ENCODE measurements at regions not wholly inside any gene's neighbourhood (a gene's known extent, or its start where the extent isn't known, plus 50 kb on each side); places are given as distances from the start of the nearest gene placed in this dataset.

DNA sequence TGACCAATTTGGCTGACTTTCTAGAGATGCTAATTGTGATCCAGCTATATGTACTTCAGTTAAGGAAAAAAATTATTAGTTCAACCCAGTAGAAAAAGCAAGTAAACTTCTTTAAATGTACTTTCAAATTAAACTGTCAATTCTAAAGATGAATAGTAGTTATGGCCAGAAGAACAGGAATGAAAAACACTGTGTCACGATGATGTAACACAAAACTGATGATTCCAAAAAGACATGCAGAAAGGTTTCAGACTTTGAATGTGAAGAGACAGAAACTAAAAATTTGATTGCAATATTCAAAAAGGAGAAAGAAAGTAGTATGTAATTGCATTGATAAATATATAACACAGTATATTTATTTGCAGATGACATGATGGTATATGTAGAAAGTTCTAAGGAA, 127.3 kb upstream of the NR4A3 start:
- Histone ChIP-seq H3K56ac (replicated peaks; ENCODE audit: insufficient read length, low read depth, low read length) (no peak overlapping the region), H4K8ac (ENCODE audit: extremely low read depth, insufficient read depth, low read length) (no peak overlapping the region), H4K5ac (ENCODE audit: insufficient read length, low read depth, low read length) (no peak overlapping the region), H3K9ac (replicated peaks in 1 of 4; ENCODE audit: extremely low read depth in 1 of 4, low read depth in 3 of 4, low read length in 3 of 4) (no peak overlapping the region), H3K79me2 (ENCODE audit: control insufficient read depth in 1 of 2, insufficient read depth in 2 of 2, low read length in 2 of 2) (no peaks in the 10 kb centered on the region), H3K23me2 (ENCODE audit: low read depth, low read length) (no peaks in the 10 kb centered on the region), H3K27ac (ENCODE audit: low read depth, low read length) (no peak overlapping the region), H2BK15ac (ENCODE audit: low read length) (no peak overlapping the region), H3K36me3 (ENCODE audit: control insufficient read depth in 2 of 4, insufficient read depth in 4 of 4, low read length in 3 of 4) (no peaks in the 10 kb centered on the region), H2BK12ac (ENCODE audit: low read depth, low read length) (no peak overlapping the region), H3K18ac (ENCODE audit: extremely low read depth, low read length) (no peak overlapping the region), H3K27me3 (replicated peaks in 1 of 4; ENCODE audit: control insufficient read depth in 3 of 4, extremely low read depth in 1 of 4, insufficient read depth in 3 of 4, low read length in 3 of 4) (no peaks in the 10 kb centered on the region), H4K20me1 (replicated peaks in 1 of 2; ENCODE audit: control insufficient read depth in 1 of 2, insufficient read depth in 2 of 2, low read length in 2 of 2) (no peaks in the 10 kb centered on the region), H3K4me3 (ENCODE audit: extremely low read depth in 1 of 4, insufficient read depth in 2 of 4, low read depth in 3 of 4, low read length in 4 of 4) (no peak overlapping the region), H3K79me1 (ENCODE audit: low read depth, low read length) (no peaks in the 10 kb centered on the region), H3K14ac (ENCODE audit: insufficient read length) (no peak overlapping the region), H3K4me1 (replicated peaks in 1 of 4; ENCODE audit: control insufficient read depth in 3 of 4, insufficient read depth in 4 of 4, low read length in 3 of 4) (no peaks in the 10 kb centered on the region), H2AFZ (ENCODE audit: low read length) (no peak overlapping the region), H2AK5ac (ENCODE audit: low read depth, low read length) (no peak overlapping the region), H2BK20ac (ENCODE audit: low read length) (no peak overlapping the region), H2BK5ac (ENCODE audit: low read depth, low read length) (no peak overlapping the region), H3K9me3 (ENCODE audit: insufficient read depth in 2 of 2, low read depth in 1 of 2, low read length in 1 of 2) (no peaks in the 10 kb centered on the region), H3K23ac (ENCODE audit: insufficient read length) (no peak overlapping the region), H3K4ac (replicated peaks; ENCODE audit: insufficient read length, low read depth, low read length) (no peak overlapping the region), H3K4me2 (ENCODE audit: insufficient read depth in 1 of 2, low read depth in 2 of 2, low read length in 2 of 2) (no peak overlapping the region), H2BK120ac (replicated peaks; ENCODE audit: low read depth, low read length) (no peak overlapping the region), H4K91ac (replicated peaks; ENCODE audit: insufficient read length, low read length) (no peak overlapping the region)
- CTCF ChIA-PET (ENCODE audit: partially characterized antibody), result no interaction called here
- FAIRE-seq, result no peak
- POLR2A ChIA-PET (ENCODE audit: partially characterized antibody), result no interaction called here
- DNase-seq (ENCODE audit: low read depth in 1 of 2, low spot score in 2 of 2), result no peak
- 81% methylated on average over 1 of the region's 1 CpG; no CpG with 5 or more reads in 1 of the 2 experiments for WGBS, 2 experiments (ENCODE audit: extremely low coverage in 1 of 2, insufficient coverage in 1 of 2, insufficient read length in 1 of 2, insufficient replicate concordance in 2 of 2, low coverage in 1 of 2, low lambda C conversion rate in 2 of 2, missing lambda C conversion rate in 1 of 2)
- TF ChIP-seq RNF2 (IDR thresholded peaks at IDR 0.05; ENCODE audit: borderline replicate concordance, low read depth, low read length, missing control alignments, poor library complexity, severe bottlenecking) (no peak), BRCA1 (IDR thresholded peaks at IDR 0.05; ENCODE audit: low read depth, low read length) (no peak)
